ENCODE measurements at regions not wholly inside any gene's neighbourhood (a gene's known extent, or its start where the extent isn't known, plus 50 kb on each side); places are given as distances from the start of the nearest gene placed in this dataset.

DNA sequence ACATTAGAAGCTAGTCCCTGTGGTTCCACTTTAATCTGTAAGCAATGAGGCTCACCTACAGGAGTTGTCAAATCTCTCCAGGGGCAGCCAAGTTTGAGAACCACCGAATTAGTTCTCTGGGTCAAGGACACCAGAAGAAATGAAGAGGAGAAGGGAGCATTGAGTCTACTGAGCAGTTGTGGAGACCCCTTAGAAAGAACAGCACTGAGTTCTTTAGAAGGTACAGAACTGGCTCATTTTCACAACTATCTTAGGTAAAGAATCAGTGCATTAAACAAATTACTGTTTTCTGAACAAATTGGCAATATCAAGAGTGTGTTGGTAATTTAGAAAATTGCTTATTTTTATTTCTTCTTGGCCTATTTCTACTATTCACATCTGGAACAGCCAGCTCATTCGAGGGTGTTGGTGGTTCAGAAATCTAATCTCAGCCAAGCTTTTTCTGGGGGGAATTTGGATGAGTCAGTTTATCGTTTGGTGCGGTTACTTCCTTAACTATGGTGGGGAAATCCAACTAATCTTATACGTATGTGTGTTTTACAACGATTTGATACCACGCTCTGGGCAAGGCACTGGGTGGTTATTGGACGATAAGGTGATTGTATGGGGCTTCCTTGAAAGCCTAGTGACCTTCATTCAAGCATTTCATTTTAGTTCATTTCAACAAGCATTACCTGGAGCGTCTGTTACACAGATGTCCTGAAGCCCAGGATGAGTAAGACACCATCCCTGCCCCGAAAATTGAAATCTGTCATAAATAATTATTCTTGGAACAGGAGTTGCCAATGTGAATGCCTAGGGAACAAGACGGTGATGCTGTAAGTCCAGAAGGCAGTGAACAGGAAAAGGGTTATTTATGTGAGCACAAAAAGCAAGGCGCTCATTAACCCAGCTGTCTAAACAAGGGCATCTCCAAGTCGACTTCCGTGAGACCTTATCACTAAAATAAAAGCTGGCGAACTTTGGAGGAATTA lies 52.0 kb upstream of the TMPRSS2 start (continued):
- no peak for TF ChIP-seq EP300 (IDR thresholded peaks at IDR 0.05; ENCODE audit: borderline replicate concordance in 1 of 2, low read depth in 2 of 2, low read length in 2 of 2)
- no peak for TF ChIP-seq RBBP5 (IDR thresholded peaks at IDR 0.05; ENCODE audit: borderline replicate concordance, low read depth, low read length)
- no peak for TF ChIP-seq CTCF (IDR thresholded peaks at IDR 0.05; ENCODE audit: control extremely low read depth in 1 of 3, insufficient read depth in 1 of 3, low read depth in 1 of 3, low read length in 3 of 3)
- no peak for TF ChIP-seq SP2 (IDR thresholded peaks at IDR 0.05; ENCODE audit: low read length)
- no peak for TF ChIP-seq KDM5A (IDR thresholded peaks at IDR 0.05; ENCODE audit: low read length)
- no peak for TF ChIP-seq FOSL1 (IDR thresholded peaks at IDR 0.05; ENCODE audit: insufficient read depth, low read depth, low read length)
- TF ChIP-seq ATF3 (IDR thresholded peaks at IDR 0.05; ENCODE audit: insufficient read depth, low read depth, low read length), result no peak

Data from H1 (cell line).